Muscle of arm (tissue), 1 donor: ENCODE measurements at regions not wholly inside any gene's neighbourhood (a gene's known extent, or its start where the extent isn't known, plus 50 kb on each side); places are given as distances from the start of the nearest gene placed in this dataset.
"Not testable (repeated sequence)": the region's sequence is repeated elsewhere in the genome, so short reads cannot be mapped to it uniquely, and the experiment has no call there.

Experiments
- DNase-seq: peaks from one replicate; pipeline ENCODE4 v3.0.0-alpha.2; 2013

DNA sequence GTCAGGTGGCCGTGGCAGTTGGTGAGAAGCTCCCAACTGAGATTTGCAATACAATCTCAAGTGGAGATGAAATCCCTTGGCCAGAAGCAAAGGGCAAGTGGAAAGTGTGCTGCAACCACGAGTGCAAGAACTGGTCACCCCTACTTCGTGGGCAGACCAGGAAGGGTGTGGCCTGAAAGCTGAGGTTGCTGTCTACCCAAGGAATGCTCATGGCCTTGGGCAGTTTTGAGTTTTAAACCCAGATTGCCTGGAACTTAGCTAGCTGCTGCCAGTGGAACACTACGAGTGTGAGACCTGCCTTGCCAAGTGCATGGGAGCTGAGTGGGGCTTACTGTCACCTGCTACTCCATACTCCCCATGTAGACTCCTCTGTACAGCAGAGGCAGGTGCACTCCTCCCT, 113.3 kb upstream of the FAT3 start:
- no peak for DNase-seq

DNA sequence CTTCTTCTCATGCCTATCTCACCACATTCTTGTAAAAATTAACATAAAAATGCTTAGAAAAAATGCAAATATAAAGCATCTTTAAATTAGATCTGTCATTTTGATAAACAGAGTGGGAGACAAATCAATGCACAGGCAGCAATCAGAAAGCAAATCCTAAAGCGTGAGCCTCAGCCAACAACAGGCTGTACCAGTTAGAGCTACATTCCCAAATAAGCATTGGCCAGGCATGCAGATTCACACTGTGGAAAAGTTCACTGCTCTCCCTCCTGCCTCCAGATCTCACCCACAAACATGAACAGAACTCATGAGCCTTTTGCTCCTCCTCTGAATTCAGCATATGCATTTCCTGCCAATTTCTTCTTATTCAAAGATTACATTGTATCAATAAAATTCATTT, 115.2 kb upstream of the FAT3 start:
- no peak for DNase-seq

DNA sequence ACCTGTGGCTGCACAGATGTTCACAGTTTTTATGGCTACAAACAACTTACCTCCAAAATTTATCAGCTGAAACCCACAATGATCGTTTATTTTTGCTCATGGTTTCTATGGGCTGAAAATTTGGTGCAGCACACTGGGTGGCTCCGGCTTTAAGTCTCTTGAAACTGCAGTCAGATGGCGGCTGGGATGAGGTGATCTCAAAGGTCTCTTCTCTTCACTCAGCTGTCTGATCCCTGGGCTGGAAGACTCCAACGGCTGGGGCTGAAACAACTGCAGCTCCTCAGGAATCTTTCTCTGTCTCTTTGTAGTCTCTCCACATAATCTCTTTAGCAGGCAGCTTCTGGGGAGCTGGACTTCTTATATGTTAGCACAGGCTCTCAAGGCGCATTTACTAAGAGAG, 117.3 kb upstream of the FAT3 start:
- no peak for DNase-seq

DNA sequence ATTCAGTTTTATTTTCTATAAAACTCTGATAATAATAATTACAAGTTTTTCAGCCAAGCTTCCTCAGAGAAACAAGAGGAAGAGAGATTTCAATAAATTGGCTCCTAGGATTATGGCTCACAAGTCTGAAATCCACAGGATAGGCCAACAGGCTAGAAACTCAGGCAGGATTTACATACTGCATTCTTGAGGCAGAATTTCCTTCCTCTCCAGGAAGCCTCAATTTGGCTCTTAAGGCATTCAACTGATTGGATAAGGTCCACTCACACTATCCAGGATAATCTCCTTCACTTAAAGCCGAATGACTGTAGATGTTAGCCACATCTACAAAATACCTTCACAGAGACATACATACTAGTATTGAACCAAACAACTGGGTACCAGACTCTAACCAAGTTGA, 120.3 kb upstream of the FAT3 start:
- DNase-seq = no peak

DNA sequence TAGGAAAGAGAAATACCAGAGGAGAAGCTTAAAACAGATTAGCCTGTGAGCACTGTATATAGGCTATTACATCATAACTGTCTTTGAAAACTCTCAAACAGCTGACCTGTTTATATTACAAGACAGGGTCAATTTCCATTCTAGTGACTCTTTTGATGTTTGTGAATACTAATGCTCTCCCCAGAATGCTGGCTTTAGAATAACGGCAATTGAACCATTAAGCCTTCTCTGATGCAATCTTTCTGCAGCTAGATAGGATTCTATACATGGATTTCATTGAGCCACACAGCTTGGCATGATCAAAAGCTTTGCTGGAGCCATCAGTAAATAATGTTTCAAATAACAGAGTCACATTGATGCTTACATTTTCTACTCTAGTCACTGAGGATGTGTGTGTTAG, 122.7 kb upstream of the FAT3 start:
- DNase-seq = no peak

DNA sequence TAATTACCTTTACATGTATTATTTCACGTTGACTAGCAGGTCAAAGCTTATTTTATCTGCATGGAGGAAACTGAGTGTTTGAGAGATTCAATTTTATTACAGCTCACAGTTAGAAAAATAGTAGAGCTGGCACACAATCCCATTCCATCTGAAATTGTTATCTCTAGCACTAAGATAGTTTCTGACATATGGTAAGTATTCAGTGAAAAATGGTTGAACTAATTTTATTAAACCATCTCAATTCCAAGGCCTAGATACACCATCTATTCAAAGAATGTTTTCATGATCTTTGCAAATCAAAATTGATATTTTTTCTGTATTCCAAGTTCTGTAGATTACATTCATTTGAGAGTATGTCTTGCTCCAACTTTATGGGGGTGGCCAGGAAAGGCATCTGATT, 125.4 kb upstream of the FAT3 start:
- DNase-seq = no peak

DNA sequence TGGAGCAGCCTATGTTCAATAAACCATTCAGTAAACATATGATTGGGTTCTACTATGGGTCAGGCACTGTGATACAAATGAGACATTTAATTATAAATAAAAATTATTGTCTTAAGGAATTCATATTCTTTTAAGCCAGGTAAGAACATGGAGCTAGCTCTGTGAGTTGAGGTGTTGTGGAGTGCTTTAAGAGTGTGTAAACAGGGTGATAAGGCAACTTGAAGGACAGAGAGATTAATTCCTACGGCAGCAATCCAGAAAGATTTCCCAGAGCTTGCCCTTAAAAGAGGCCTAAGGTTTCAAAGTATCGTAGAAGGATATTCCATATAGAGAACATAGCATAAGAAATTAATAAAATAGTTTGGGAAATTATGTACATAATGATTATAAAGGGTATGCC, 126.4 kb upstream of the FAT3 start:
- DNase-seq = no peak

DNA sequence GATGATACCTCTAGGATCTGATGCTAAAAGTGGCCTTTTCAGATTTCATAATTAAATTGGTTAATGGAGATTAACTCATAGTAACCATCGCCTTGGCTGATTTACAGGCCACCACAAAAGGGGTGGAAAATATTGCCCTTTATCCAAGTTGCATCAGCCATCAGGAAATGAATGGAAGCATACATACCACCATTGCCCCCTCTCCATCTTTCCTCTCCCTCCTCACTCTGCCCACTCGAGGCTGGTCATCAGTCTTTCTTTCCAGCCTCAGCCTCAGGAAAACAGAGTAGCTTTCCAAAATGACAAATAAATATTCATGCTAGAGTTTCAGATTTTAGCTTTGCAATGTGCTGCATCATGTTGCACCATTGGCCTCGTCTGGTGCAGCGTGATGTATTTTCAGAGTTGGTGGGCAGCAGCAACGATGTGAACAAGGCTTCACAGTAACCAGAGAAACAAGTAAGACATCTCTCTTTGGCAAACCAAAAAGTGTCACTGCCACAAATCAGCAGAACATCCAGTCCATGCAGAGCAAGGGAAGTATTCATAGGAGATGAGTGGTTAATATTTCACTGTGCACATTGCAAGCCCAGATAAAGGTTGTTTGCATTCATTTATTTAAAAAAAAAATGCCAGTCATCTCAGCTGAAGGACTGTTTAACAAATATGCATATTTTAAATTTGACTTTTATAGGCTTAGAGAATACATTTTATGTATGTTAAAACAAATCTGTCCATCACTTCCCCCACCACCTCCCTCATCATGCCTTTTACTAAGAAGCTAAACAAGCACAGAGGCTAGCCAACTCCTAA, 136.7 kb upstream of the FAT3 start:
- DNase-seq = no peak

DNA sequence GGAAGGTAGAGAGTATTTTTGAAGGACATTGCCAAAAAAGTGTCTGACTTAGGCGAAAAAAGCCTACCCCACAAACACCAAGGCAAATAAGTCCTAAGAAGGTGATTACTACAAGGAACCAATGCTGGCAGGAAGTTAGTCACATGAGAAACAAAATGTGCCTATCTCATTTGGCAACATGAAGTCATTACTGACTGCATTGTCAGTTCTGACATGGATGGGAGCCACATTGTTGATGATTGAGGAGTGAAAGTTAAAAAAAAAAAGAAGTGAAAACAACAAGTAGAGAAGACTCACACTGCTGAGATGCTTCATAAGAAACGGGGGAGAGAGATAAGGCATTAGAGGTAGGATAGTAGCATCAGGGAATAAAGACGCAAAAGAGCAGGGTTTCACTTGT, 141.5 kb upstream of the FAT3 start:
- no peak for DNase-seq

DNA sequence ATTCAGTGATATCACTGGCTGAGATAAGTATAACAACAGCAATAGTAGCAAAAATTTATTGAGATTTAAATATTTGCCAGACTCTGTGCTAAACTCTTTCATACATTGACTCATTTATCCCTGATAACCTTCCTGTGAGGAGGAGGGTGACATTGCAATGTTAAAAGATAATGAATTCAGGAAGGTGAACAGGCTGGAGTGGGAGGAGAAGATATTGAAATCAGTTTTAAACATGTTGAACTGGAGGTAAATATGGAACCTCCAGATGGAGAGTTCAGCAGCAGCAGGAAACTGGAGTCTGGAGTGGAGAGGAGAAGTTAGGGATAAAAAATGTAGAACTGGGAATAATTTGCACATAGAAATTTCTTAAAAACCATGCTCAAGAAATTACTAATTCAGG, 142.0 kb upstream of the FAT3 start:
- no peak for DNase-seq

DNA sequence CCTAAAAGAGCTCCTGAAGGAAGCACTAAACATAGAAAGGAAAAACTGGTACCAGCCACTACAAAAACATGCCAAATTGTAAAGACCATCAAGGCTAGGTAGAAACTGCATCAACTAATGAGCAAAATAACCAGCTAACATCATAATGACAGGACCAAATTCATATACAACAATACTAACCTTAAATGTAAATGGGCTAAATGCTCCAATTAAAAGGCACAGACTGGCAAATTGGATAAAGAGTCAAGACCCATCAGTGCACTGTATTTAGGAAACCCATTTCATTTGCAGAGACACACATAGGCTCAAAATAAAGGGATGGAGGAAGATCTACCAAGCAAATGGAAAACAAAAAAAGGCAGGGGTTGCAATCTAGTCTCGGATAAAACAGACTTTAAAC, 150.1 kb upstream of the FAT3 start:
- DNase-seq = not testable (repeated sequence)

DNA sequence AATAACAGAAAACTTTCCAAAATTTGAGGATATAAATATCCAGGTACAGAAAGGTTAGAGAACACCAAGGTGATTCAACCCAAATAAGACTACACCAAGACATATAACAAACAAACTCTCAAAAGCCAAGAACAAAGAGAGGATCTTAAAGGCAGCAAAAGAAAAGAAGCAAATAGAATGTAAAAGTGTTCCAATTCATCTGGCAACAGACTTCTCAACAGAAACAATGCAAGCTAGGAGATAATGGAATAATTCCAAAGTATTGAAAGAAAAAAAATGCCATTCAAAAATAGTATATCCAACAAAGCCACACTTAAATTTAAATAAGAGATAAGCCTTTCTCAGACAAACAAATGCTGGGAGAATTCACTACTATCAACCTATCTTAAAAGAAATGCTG, 153.0 kb upstream of the FAT3 start:
- no peak for DNase-seq

DNA sequence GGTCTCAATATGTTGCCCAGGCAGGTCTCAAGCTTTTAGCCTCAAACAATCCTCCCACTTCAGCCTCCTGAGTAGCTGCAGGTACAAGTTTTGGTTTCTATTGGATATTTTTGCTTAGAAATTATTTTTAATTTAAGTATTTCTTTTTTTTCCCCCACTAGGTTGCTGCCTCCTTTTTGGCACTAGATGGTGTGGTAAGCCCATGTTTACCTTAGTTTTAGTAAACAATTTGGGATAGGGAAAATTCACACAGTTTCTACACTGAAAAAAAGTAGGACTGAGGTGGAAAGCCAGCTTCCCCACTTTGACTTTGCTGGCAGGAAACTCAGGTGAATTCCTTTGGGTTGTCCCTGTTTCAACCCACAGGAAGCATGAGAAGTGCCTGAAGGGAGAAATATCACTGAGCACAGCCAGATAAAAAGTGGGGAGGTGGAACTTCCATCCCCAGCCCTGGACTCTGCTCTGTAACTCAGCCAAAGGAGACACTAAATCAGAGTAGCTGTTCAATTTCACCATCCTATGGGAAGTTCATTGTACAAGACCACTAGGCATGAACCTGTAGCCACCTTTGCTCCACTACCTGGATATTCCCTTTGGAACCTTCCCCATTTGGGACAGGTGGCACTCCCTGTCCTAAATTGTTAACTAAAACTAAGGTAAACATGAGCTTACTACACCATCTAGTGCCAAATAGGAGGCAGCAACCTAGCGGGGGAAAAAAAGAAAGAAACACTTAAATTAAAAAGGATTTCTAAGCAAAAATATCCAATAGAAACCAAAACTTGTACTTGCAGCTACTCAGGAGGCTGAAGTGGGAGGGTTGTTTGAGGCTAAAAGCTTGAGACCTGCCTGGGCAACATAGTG, 154.4 kb upstream of the FAT3 start:
- DNase-seq = no peak

DNA sequence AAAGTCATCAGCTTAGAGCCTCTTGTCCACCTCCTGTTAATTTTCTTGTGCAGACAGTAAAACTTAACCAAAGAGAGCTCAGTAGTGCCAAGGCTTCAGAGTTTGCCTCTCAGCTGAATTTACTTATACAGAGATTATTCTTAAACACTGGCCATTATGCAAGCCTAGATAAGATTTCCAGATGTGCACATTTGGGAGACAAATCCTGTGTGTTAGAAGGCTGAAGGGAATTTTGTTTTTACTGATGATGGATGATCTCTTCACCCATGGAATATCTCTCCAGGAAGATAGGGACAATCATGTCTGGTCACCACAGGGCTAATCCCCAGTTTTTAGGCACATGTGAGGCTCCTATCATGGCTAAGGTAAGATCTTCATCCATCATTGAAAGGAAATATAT, 157.6 kb upstream of the FAT3 start:
- peak; percentile 1 for DNase-seq

DNA sequence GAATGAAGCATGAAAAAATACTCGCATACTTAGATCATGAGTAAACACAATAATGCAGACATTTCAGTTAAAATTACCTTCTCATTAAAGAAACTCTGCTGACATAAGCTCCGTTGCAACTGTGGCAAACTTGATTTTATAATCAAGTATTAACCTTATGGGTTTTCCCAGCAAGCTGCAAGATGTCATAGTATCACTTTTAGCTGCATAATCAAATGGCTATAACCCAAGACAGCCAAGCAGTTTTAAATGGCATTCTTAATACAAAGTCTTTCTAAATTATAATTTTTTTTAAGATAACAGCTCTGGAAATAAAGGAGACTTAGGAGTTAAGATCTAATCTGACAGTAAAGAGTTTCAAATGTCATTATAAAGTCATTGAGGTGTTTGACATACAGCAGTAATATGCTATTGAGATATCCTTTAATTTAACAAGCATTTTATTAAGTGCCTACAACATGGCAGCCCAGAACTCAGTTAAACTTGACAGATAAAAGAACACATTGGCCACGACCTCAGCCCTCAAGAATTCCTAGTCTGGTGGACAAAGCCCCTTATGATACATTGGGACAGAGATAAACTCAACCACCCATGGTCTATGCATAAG, 163.1 kb upstream of the FAT3 start:
- no peak for DNase-seq

DNA sequence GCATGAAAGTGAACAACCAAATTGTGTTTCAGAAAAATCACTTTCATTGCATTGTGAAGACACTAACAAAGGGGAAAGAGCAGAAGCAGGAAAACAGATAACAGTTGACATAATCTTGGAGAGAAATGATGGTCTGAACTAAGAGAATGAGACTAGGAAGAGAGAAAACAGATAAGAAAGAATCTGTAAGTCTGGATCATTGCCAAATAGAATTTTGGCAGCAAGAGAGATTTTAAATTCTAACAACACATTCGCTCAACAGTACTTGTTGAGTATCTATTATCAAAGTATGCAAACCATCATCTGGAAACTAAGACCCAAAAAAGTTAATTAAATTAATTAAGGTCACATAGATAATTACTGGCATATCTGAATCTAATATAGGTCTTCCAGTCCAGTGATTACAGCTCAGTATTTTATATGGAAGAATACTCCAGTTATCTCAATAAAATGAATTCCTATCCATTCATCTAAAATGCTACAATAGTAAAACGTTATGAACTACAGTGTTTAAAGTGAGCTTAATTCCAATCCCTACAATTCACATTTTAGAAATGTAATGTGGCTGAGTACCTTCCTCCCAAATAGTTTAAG, 166.7 kb upstream of the FAT3 start:
- DNase-seq = peak; percentile 4

DNA sequence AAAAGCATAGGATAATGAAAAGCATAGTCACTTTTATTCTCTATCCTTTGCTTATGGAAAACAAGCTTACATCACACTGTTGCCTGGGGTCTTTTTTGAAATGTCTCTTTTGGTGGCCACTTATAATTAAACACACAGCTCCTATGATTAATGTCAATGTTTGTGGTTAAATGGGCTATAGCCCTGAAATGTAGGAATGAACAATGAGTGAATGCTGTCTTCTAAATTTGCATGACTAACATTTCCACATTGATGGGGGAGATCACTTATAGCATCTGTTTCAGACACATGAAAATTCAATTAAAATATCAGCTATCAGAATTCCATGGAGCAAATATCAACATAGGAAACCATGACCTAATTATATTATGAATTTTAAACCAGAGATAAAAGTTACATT, 171.4 kb upstream of the FAT3 start:
- DNase-seq = no peak

DNA sequence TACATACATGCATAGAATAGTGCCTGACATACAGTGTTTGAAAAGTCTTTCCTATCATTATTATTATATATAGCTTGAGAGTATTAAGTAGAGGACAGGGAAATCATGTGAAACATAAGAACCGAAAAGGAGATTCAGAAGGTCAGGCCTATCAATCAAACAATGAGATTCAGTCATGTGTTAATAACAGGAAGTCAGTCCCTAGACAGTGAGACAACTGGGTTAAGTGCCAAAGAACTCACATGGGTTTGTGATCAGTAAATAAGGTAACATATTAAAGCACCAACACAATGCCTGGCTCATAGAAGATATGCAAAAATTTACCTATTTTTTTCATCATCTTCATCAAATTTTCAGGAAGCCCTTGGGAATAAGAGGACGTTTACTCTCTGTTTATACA, 174.3 kb upstream of the FAT3 start:
- no peak for DNase-seq

DNA sequence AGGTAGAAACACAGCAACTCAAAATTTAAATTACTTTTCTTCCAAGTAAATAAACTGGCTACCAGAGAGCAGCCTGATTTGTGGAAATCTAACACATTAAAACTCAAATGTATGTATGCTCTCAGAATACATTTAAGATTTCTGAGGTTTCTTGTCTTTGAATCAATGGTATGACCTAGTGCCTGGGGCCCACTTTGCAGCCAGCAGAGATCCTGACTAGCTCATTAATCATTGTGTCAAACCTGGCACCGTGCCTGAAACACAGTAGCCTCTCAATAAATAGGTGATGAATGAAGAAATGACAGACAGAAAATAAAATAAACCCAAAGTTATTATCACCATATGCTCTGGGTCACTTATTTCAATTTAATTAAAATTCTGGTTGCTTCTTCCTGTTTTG, 176.2 kb upstream of the FAT3 start:
- DNase-seq = no peak

DNA sequence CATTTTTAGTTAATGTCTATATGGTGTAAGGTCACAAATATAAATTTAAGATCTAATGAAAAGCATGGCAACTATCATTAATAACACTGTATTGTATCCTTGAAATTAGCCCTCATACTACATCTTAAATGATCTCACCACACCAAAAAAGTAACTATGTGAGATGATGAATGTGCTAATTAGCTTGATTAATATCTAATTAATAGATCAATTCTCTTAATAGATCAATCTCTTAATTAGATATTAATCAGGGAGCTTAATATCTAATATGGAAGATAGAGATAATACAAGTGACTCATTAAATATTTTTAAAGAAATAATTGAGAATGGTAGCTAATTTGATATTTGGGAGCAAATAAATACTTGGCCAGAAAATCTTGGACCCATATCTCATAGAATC, 178.5 kb upstream of the FAT3 start:
- no peak for DNase-seq

DNA sequence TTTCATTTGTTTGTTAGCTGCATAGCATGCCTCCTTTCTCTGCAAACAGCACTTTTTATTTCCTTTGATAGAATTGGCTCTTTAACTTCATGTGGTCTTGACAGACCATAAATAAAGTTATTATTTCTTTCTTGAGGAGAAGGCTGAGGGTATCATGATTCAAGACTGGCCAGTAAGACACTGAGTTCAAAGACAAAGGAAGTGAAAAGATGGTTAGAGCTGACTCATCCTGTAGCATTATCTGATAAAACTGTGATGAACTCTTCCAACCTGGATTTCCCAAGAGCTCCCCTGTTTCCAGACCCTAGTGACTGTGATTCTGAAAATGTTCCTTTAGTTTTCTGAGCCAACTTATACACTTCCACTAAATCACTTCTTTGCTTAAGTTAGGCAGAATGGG, 179.3 kb upstream of the FAT3 start:
- no peak for DNase-seq

DNA sequence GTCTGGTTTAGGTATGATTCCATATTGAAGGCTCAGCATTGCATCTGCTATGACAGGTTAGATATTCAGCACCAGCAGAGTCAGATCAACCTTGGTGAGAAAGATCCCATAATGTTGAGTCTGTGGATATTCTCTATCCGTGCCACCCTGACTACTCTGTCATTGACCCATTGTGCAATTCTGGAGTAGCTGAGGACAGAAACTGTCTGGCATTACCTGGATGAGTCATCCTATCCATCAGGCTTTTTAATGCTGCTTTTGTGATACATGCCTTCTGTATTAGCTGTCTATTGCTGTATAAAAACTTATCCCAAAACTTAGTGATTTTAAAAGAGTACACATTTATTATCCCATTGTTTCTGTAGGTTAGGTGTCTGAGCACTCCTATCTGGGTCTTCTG, 189.1 kb upstream of the FAT3 start:
- no peak for DNase-seq

DNA sequence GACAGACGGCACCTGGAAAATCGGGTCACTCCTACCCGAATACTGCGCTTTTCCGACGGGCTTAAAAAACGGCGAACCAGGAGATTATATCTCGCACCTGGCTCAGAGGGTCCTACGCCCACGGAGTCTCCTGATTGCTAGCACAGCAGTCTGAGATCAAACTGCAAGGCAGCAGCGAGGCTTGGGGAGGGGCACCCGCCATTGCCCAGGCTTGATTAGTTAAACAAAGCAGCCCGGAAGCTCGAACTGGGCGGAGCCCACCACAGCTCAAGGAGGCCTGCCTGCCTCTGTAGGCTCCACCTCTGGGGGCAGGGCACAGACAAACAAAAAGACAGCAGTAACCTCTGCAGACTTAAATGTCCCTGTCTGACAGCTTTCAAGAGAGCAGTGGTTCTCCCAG, 197.5 kb upstream of the FAT3 start:
- DNase-seq = not testable (repeated sequence)
